D721Med (cell line): ENCODE measurements at regions not wholly inside any gene's neighbourhood (a gene's known extent, or its start where the extent isn't known, plus 50 kb on each side); places are given as distances from the start of the nearest gene placed in this dataset.

Source experiments
- DNase-seq: peaks from one replicate; pipeline ENCODE4 v3.0.0; 2011; ENCODE audit warnings: low spot score; ENCODE audit not compliant: insufficient read length
- FAIRE-seq: peaks from 2 replicates; lab custom pipeline; 2011; peaks lifted over from hg19 to GRCh38; lab: Jason Lieb, UNC
- CTCF ChIP-seq: IDR thresholded peaks from 2 replicates; pipeline ENCODE4 v1.5.1; 2012; ENCODE audit warnings: mild to moderate bottlenecking, control low read depth; ENCODE audit not compliant: insufficient read depth; ENCODE audit errors: missing control alignments

- DNase-seq: no peak
- TF ChIP-seq CTCF: no peak
- FAIRE-seq: peak; percentile 63
Observed at GRCh38 chr1:219993554-219994433, 52.5 kb downstream of the EPRS1 start.

- no peak for FAIRE-seq
- TF ChIP-seq CTCF: no peak
- DNase-seq: no peak
Observed at GRCh38 chr1:219991919-219992318, 54.4 kb downstream of the EPRS1 start.

- no peak for DNase-seq
- peak; percentile 51 for FAIRE-seq
- TF ChIP-seq CTCF: no peak
Observed at GRCh38 chr1:219991511-219991810, 54.8 kb downstream of the EPRS1 start.

GRCh38 chr1:219990782-219991510 is 55.4 kb downstream of the EPRS1 start:
- TF ChIP-seq CTCF: peak; percentile 63
- no peak for DNase-seq
- peak; percentile 94 for FAIRE-seq

- DNase-seq (no peak), FAIRE-seq (no peak)
- TF ChIP-seq CTCF: no peak
Observed at GRCh38 chr1:219989766-219990165, 56.5 kb downstream of the EPRS1 start.

- no peak for DNase-seq
- TF ChIP-seq CTCF: no peak
- peak; percentile 11 for FAIRE-seq
Observed at GRCh38 chr1:219988818-219989217, 57.5 kb downstream of the EPRS1 start.

GRCh38 chr1:219988387-219988786 is 57.9 kb downstream of the EPRS1 start:
- no peak for TF ChIP-seq CTCF
- DNase-seq (no peak), FAIRE-seq (peak; percentile 48)
